DMS79 treated with DMSO at 0.1 percent for 48 hours (cell line): ENCODE measurements at regions not wholly inside any gene's neighbourhood (a gene's known extent, or its start where the extent isn't known, plus 50 kb on each side); places are given as distances from the start of the nearest gene placed in this dataset.

Experiments used
- DNase-seq: peaks from one replicate; lab custom pipeline; 2025; lab: John Stamatoyannopoulos, UW

DNA sequence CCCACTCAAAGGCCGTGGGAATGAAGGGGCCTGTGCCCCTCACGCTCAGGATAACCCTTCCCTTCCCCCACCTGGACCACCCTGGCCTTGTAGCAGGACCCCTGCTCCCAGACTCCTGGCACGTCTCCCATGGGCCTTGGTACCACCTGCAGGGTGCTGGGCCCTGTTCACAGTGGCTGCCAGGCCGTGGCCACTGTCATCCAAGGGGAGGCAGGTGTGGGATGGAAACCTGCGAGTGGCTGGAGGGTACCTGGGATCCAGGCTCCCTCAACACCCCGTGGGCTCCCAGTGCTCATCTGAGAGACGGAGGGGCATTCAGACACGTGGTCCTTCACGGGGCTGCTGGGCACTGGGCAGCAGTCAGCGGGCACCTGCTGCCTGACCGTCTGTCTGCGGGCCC lies 75.6 kb upstream of the CIBAR2 start:
- DNase-seq, result no peak

- DNase-seq, result no peak
These were observed 76.8 kb upstream of the CIBAR2 start for GRCh38 chr16:85188822-85189672.

GRCh38 chr16:85190572-85190971 lies 78.3 kb upstream of the CIBAR2 start:
- no peak for DNase-seq

DNA sequence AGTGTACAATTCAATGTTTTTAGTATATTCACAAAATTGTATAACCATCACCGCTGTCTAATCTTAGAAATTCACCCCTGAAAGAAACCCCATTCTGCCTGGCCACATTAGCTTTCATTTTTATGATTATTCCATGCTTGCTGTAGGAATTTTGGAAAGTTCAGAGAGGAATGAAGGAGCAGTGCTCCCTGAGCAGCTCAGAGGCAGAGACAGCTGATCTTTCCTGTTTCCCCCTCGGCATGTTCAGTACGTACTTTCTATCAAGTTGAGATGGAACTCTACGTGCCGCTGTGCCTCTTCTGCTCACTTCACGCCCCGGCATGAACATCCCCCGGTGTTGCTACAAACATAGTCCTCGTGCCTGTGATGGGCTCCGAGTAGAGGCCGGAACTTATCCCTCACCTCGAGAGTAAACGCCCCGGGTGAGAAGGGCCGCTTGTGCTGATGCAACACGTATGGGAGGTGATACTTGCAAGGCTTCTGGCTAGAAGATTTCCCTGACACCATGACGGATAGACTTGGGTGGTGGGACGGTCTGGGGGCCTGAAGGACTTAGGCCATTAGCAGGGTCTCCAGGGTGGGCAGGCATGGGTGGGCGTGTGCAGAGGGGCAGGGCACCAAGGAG lies 79.2 kb upstream of the CIBAR2 start:
- no peak for DNase-seq

DNA sequence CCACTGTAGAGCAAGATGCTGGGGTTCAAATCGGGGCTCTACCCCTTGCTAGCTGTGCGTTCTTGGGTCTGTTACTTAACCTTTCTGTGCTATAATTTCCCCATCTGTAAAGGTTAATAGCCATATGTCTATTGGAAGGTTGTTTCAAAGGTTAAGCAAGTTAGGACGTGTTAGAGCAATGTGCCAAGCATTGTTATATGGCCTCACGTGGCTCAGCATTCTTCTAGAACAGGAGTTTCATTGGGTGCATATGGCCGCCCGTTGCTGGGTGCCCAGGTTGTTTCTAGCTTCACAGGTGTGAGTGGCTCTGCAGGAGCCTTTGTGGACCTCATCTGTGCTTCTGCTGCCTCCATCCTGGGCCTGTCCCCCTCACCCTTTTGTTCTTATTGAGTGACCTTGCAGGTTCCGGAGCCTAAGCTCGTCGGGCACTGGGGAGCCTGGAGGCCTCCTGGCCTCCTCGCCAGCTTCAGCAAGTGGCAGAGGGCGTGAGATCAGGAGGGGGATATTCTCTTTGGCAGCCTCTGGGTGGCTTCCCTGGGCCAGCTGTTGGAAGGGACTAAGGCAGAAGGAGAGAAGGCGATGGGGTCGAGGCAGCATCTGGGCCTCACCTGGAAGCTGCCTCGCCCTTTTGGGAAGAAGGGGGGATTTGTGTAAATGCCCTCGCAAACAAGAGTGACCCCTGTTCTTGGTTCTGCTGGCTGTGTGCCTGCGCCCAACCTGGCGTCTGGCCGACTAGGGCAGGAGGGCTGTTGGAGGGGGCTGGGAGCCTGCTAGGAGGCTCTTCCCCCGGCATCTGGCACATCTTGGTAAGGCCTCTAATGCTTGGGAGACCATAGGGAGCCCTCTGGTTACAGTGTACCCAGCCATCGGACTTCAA lies 80.2 kb upstream of the CIBAR2 start:
- DNase-seq, result no peak

DNA sequence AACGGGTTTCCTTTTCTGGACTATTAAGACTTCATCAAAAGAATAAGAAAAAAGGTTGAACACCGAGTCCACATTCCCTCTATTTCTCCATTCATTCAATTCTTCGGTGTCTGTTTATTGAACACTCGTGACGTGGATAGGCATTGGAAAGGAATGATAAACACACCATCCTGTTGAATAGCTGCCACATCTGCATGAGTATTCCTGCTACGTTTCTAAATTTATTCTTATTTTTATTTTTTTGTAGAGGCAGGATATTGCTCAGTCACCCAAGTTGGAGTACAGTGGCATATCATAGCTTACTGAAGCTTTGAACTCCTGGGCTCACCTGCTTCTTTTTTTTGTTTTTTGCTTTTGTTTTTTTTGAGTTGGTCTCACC lies 80.8 kb upstream of the CIBAR2 start:
- DNase-seq, result no peak

- DNase-seq, result no peak
These were observed 81.6 kb upstream of the CIBAR2 start for GRCh38 chr16:85193876-85194275.

DNA sequence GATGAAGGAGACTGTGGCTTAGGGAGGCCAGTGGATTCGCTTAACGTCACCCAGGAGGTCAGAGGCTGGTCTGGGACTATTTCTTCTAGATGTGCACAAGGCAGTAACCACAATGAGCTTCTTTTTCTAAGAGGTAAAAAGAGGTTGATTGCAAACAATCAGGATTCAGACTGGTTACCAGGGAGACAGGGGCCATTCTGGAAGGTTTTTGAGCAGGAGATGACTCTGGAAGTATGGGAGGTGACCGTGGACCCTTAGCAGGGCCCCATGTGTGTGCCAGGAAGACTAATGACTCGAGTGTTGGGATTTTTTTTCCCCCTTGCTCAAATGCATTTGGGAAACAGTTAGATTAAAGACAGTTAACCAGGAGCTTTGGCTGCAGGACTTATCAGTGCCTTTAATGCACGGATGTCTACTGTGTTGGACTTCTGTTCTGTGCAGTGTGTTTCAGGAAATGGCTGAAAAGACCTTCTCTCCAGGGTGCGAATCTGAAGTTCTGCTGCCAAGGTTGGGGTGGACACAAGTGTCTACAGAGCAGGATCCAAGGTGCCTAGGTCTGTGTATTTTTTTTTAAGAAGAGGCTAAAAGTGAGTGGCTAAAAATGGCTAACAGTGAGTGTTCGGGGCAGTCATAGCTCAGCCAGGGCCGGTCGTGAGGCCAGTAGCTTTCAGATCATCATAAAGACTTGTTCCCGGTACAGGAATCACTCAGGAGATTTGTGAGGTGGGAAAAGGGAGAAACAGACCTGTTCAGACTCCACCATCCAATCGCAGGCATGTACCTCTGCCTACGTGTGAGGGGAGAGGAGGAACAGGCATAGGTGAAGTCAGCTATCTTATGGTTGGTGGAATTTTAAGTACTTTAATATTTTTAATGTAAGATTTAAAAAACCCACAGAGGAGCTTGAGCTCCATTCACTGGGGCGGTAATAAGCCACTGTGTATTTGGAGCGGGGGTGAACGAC lies 82.3 kb upstream of the CIBAR2 start:
- DNase-seq, result no peak

DNA sequence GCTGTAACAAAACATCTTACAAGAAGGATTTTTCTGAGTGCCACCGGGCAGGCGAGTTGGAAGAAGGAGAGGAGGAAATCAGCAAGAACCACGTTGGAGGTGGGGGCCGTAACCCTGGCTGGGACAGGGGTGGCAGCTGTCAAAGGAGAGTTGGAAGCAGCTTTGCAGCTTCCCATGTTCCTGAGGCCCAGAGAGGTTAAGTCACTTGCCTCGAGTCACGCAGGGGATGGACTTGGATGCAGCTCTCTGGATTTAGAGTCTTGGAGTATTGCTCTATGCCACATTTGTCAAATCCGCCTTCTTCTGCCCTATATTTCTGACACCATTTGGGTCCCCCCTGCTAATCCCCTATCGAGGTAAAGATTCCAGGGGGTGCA lies 83.0 kb upstream of the CIBAR2 start:
- DNase-seq, result no peak

DNA sequence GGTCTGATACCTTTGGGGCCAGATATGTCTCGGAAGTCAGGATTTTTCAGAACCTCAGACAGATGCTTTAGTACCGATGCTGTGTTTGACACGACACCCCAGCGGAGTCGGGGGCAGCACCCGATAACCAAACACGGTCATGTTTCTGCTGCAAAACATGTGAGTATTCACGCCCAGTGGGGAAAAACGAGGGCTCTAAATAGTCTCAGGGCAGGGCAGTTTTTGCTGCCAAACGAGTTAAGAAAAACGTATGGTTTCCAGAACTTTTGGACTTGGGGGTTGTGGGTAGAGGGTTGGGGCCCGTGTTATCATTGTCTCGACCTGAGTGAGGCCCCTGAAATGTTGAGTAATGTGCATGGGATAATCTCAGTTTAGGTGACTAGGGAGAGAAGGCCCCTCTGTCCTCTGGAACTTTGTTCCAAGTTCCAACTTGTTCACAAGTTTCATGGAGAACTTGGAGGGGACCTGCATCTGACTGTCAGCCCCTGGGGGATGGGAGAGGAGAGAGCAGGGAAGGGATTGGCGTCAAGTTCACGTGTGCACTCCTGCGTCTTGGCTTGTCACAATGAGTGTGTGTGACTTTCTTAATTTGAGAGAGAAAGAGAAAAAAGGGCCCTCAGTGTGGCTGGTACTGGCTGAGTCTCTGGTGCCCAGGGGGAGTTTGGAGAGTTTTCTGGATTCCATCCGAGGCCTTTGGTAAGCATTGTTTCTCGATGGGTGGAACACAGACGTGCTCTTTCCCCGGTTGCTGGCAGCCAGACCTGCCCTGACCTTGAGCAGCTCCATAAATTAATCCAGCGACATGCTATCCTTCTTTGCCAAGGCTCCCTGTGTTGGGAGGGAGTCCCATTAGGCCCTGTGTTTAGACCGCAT lies 83.9 kb upstream of the CIBAR2 start:
- DNase-seq, result no peak

GRCh38 chr16:85196976-85197375 lies 84.7 kb upstream of the CIBAR2 start:
- DNase-seq, result no peak

GRCh38 chr16:85197611-85198566 lies 85.6 kb upstream of the CIBAR2 start:
- DNase-seq, result no peak

DNA sequence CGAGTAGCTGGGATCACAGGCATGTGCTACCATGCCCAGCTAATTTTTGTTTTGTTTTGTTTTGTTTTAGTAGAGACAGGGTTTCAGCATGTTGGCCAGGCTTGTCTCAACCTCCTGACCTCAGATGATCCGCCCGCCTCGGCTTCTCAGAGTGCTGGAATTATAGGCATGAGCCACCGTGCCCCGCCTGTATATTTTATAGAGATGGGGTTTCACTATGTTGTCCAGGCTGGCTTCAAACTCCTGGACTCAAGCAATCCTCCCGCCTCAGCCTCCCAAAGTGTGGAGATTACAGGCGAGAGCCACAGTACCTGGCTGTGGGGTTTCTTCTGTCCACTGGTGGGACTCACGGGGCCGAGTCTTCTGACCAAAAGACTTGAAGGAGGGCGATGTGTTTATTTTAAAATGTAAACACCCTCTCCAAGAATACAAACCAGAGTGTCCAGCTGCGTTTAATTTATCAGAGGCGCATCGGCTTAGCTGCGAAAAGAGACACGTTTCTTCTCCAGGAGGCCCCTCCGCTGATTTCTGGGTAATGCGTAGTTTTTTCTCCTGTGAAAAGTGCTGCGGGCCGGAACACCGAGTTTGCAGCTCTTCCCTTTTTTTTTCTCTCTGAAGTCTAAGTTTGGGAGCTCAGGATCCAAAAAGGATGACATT lies 86.9 kb upstream of the CIBAR2 start:
- DNase-seq, result no peak

DNA sequence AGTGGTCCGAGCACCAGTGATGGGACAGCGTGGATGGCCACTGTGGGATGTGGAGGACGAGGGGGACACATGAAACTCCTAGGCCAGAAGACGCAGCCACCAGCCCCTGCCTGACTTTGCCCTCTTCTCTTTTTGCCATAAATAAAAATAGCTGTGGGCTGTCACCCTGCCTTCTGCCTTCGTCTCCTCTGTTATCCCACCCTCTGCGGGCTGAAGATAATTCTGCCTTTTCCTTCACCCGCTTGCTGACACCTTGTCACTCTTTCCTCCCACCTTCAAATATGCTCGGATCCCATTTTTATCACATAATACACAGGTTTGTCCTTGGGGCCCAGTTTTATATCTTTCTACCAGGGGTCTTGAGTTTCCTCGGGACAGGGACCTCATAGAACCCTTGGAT lies 87.6 kb upstream of the CIBAR2 start:
- DNase-seq, result no peak

- no peak for DNase-seq
These were observed 88.4 kb upstream of the CIBAR2 start for GRCh38 chr16:85200471-85201278.

- DNase-seq, result no peak
These were observed 89.3 kb upstream of the CIBAR2 start for GRCh38 chr16:85201574-85201973.

GRCh38 chr16:85202051-85202601 lies 89.9 kb upstream of the CIBAR2 start:
- no peak for DNase-seq
